Lung (tissue), 11 donors: ENCODE measurements at regions not wholly inside any gene's neighbourhood (a gene's known extent, or its start where the extent isn't known, plus 50 kb on each side); places are given as distances from the start of the nearest gene placed in this dataset.
"Not testable (repeated sequence)": the region's sequence is repeated elsewhere in the genome, so short reads cannot be mapped to it uniquely, and the experiment has no call there.

ENCODE experiments used
- ATAC-seq: fragments of 200-7000 bp; cut with Tn5 transposase; one replicate; pipeline ENCODE4 v1.9.1; 2020; ENCODE audit warnings: moderate number of reproducible peaks; ENCODE audit not compliant: insufficient read depth, low FRiP score
- DNase-seq, 3 donors: peaks; one replicate each; pipeline ENCODE4 v3.0.0-alpha.2; 2013 to 2017
- H3K27ac ChIP-seq, 2 donors: one replicate each; pipeline ENCODE4 v1.5.1; 2013; ENCODE audit warnings: mild to moderate bottlenecking in 2 of 2, moderate library complexity in 2 of 2, control low read depth in 1 of 2, inconsistent platforms in 1 of 2, low read depth in 1 of 2, low read length in 1 of 2
- H3K27me3 ChIP-seq, 3 donors: one replicate each; pipeline ENCODE4 v1.5.1; 2013; ENCODE audit warnings: low read length in 2 of 3; ENCODE audit not compliant: control insufficient read depth in 3 of 3, insufficient read depth in 3 of 3
- H3K36me3 ChIP-seq, 4 donors: one replicate each; pipeline ENCODE4 v1.5.1; 2013; ENCODE audit warnings: low read length in 4 of 4, mild to moderate bottlenecking in 1 of 4, moderate library complexity in 1 of 4; ENCODE audit not compliant: control insufficient read depth in 4 of 4, insufficient read depth in 4 of 4
- H3K4me1 ChIP-seq, 5 donors: one replicate each; pipeline ENCODE4 v1.5.1; 2013; ENCODE audit warnings: low read length in 5 of 5, mild to moderate bottlenecking in 2 of 5, moderate library complexity in 1 of 5; ENCODE audit not compliant: control insufficient read depth in 5 of 5, insufficient read depth in 5 of 5
- H3K4me3 ChIP-seq: one replicate; pipeline ENCODE4 v1.5.1; 2013; ENCODE audit warnings: mild to moderate bottlenecking, control low read depth, moderate library complexity
- H3K9ac ChIP-seq, 2 donors: one replicate each; pipeline ENCODE4 v1.5.1; 2013; ENCODE audit warnings: low read length in 2 of 2, control low read depth in 1 of 2; ENCODE audit not compliant: insufficient read depth in 1 of 2
- H3K9me3 ChIP-seq, 4 donors: one replicate each; pipeline ENCODE4 v1.5.1; 2013; ENCODE audit warnings: low read length in 3 of 4, mild to moderate bottlenecking in 1 of 4, moderate library complexity in 1 of 4; ENCODE audit not compliant: control insufficient read depth in 4 of 4, insufficient read depth in 3 of 4
- WGBS, 2 donors: extraction: QIAGEN DNeasy Blood & Tissue Kit; methylation state at CpG; one replicate each; pipeline ENCODE4 v1.1.7; 2013; 5-methylcytosine and 5-hydroxymethylcytosine counted together
- TF ChIP-seq, protein P1 (sequence below): IDR thresholded peaks from 2 replicates; pipeline ENCODE4 v1.5.1; 2012; ENCODE audit warnings: mild to moderate bottlenecking; ENCODE audit errors: control extremely low read depth, extremely low read depth
- donor health status: control.
- donor health status: control.
- donor health status: Bipolar disorder and iron deficiency.
- donor health status: healthy.
- donor health status: DM: yes; HTN: yes; CAD: no.

- not testable (repeated sequence) for DNase-seq, H3K9me3 ChIP-seq, H3K36me3 ChIP-seq, H3K27ac ChIP-seq, ATAC-seq, H3K27me3 ChIP-seq, H3K4me3 ChIP-seq, H3K4me1 ChIP-seq, H3K9ac ChIP-seq
- WGBS, 2 donors, result 97 to 98% methylated on average over 6 of the region's 6 CpGs
Observed at GRCh38 chr9:78172610-78173009, 63.3 kb upstream of the CEP78 start.

DNA sequence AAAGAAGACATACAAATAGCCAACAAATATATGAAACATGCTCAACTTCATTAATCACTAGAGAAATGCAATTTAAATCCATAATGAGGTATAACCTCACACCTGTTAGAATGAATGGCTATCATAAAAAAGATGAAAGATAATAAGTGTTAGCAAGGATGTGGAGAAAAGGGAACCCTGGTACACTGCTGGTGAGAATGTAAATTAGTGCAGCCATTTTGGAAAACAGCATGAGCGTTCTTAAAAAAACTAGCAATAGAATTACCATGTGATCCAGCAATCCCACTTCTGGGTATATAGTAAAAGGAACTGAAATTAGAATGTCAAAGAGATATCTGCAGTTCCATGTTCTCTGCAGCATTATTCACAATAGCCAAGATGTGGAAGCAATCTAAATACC lies 64.2 kb upstream of the CEP78 start:
- DNase-seq, result no peak

DNA sequence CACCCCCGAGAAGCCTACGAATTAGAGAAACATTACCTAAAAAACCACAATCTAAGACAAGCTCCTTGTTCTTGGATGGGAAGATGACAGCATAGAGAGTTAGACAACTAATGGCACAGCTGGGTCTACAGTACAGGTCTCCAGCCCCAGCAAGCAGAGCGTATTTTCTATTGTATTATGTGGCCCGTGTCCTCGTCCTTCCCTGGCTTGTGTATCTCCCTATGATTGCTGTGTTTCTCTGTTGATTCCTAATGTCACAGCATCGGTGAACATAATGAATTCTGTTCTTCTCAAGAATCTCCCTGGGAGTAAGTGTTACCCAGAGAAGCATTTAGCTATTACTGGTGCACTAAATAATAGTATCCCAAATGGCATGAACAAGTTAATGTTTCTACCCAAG lies 66.8 kb upstream of the CEP78 start:
- 94 to 96% methylated on average over 6 of the region's 6 CpGs for WGBS, 2 donors
- Histone ChIP-seq H3K27me3 (no peaks in the 10 kb centered on the region), H3K9me3 (peaks cover 0 to 4% (median 0%) of the 10 kb centered on the region in 4 donors), H3K36me3 (no peaks in the 10 kb centered on the region), H3K4me1 (no peaks in the 10 kb centered on the region), H3K4me3 (no peak overlapping the region), H3K27ac (no peak overlapping the region), H3K9ac (no peak overlapping the region)
- ATAC-seq (no peak), DNase-seq (no peak)
- TF ChIP-seq, protein P1, sequence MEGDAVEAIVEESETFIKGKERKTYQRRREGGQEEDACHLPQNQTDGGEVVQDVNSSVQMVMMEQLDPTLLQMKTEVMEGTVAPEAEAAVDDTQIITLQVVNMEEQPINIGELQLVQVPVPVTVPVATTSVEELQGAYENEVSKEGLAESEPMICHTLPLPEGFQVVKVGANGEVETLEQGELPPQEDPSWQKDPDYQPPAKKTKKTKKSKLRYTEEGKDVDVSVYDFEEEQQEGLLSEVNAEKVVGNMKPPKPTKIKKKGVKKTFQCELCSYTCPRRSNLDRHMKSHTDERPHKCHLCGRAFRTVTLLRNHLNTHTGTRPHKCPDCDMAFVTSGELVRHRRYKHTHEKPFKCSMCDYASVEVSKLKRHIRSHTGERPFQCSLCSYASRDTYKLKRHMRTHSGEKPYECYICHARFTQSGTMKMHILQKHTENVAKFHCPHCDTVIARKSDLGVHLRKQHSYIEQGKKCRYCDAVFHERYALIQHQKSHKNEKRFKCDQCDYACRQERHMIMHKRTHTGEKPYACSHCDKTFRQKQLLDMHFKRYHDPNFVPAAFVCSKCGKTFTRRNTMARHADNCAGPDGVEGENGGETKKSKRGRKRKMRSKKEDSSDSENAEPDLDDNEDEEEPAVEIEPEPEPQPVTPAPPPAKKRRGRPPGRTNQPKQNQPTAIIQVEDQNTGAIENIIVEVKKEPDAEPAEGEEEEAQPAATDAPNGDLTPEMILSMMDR, result no peak

More for the DNA sequence above, 64.2 kb upstream of the CEP78 start:
- H3K9ac ChIP-seq, result no peak overlapping the region
- H3K27me3 ChIP-seq, result no peaks in the 10 kb centered on the region
- TF ChIP-seq, protein P1, result no peak
- no peaks in the 10 kb centered on the region for H3K4me1 ChIP-seq
- 83 to 91% methylated on average over 1 of the region's 1 CpG for WGBS, 2 donors
- no peaks in the 10 kb centered on the region for H3K36me3 ChIP-seq
- H3K9me3 ChIP-seq, result peaks cover 0 to 2% (median 0%) of the 10 kb centered on the region in 4 donors
- H3K27ac ChIP-seq, result no peak overlapping the region
- no peak for ATAC-seq
- no peak overlapping the region for H3K4me3 ChIP-seq

DNA sequence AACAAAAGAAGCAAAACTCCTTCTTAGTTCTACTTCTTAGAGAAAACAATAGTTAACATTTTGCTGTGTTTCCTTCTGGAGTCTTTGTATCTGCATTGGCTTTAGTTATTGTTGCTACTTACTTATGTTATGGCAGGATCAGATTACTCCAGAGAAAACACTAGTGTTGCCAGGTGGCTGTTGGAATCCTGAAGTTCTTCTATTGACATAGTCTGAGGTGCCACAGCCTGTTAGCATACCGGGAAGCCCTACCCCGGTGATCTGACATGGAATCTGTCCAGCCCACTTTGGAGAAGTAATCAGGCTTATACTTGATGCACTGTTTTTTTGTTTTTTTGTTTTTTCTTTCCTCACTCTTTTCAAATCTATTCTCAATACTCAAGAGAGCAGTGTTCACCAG lies 68.5 kb upstream of the CEP78 start:
- peak; percentile 49 to 62 (median 53) for DNase-seq
- ATAC-seq, result no peak
- H3K9me3 ChIP-seq, result peaks cover 0 to 2% (median 0%) of the 10 kb centered on the region in 4 donors
- TF ChIP-seq, protein P1, result no peak
- H3K36me3 ChIP-seq, result no peaks in the 10 kb centered on the region
- H3K9ac ChIP-seq, result no peak overlapping the region
- no peak overlapping the region for H3K27ac ChIP-seq
- H3K4me1 ChIP-seq, result no peaks in the 10 kb centered on the region
- H3K27me3 ChIP-seq, result no peaks in the 10 kb centered on the region
- WGBS, 2 donors, result 48 to 83% methylated on average over 2 of the region's 2 CpGs
- H3K4me3 ChIP-seq, result no peak overlapping the region
